HepG2 (cell line): ENCODE measurements at regions not wholly inside any gene's neighbourhood (a gene's known extent, or its start where the extent isn't known, plus 50 kb on each side); places are given as distances from the start of the nearest gene placed in this dataset.

ENCODE experiments used
- ATF3 ChIP-seq: sonication (generic); formaldehyde crosslinking; IDR thresholded peaks from 2 replicates; pipeline ENCODE4 v1.4.0; 2020; ENCODE audit warnings: missing genetic modification reagents
- MTF2 ChIP-seq: sonication (generic); formaldehyde crosslinking; IDR thresholded peaks from 2 replicates; pipeline ENCODE4 v1.5.0; 2020; ENCODE audit warnings: missing genetic modification reagents, borderline replicate concordance
- NFE2 ChIP-seq: sonication (generic); formaldehyde crosslinking; IDR thresholded peaks from 2 replicates; pipeline ENCODE4 v1.4.0; 2020; ENCODE audit warnings: missing genetic modification reagents
- NFE2L1 ChIP-seq: sonication (generic); formaldehyde crosslinking; IDR thresholded peaks from 2 replicates; pipeline ENCODE4 v1.4.0; 2020; ENCODE audit warnings: missing genetic modification reagents, mild to moderate bottlenecking, borderline replicate concordance
- ONECUT2 ChIP-seq: sonication (generic); formaldehyde crosslinking; IDR thresholded peaks from 2 replicates; pipeline ENCODE4 v1.4.0; 2020; ENCODE audit warnings: missing genetic modification reagents
- PRPF4 ChIP-seq: fragments of 200-400 bp; formaldehyde crosslinking; IDR thresholded peaks from 2 replicates; pipeline ENCODE4 v1.6.1; 2016; ENCODE audit warnings: low read length, low read depth; ENCODE audit not compliant: poor library complexity, severe bottlenecking
- TAF1 ChIP-seq: sonication (generic); formaldehyde crosslinking; IDR thresholded peaks from 2 replicates; pipeline ENCODE4 v1.4.0; 2020; ENCODE audit warnings: missing genetic modification reagents
- ZNF83 ChIP-seq: sonication (generic); formaldehyde crosslinking; IDR thresholded peaks from 2 replicates; pipeline ENCODE4 v1.4.0; 2020; ENCODE audit warnings: missing genetic modification reagents, mild to moderate bottlenecking, borderline replicate concordance
- TF ChIP-seq, protein P1 (sequence below), 2 experiments: sonication (generic) in 1 of 2; formaldehyde crosslinking in 1 of 2; IDR thresholded peaks; 2 replicates each; pipeline versions ENCODE4 v1.4.0 to v1.6.1; 2018 to 2020; ENCODE audit warnings: missing genetic modification reagents in 2 of 2, borderline replicate concordance in 1 of 2, low read depth in 1 of 2, mild to moderate bottlenecking in 1 of 2, missing biosample characterization in 1 of 2
- TF ChIP-seq, protein P2 (sequence below): sonication (generic); formaldehyde crosslinking; IDR thresholded peaks from 2 replicates; pipeline ENCODE4 v1.4.0; 2020; ENCODE audit warnings: missing genetic modification reagents

DNA sequence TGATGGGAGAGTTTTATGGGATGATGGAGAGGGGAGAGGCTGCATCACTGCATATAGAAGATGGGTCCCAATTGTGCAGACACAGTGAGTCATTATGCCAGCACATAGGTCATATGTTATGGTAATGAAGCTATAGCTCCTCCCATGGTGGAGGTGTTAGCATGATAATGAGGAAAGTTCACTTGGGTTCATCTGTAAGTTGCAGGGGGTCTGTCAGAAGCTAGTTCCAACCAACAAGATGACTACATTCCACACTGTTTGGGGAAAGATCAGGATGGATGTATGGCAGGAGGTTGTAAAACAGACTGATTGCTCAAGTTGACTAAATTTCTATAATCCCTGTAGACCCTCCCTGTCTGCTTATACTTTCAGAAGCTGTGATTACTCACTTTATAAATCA lies 561.3 kb downstream of the C12orf50 start:
- TF ChIP-seq, protein P1, sequence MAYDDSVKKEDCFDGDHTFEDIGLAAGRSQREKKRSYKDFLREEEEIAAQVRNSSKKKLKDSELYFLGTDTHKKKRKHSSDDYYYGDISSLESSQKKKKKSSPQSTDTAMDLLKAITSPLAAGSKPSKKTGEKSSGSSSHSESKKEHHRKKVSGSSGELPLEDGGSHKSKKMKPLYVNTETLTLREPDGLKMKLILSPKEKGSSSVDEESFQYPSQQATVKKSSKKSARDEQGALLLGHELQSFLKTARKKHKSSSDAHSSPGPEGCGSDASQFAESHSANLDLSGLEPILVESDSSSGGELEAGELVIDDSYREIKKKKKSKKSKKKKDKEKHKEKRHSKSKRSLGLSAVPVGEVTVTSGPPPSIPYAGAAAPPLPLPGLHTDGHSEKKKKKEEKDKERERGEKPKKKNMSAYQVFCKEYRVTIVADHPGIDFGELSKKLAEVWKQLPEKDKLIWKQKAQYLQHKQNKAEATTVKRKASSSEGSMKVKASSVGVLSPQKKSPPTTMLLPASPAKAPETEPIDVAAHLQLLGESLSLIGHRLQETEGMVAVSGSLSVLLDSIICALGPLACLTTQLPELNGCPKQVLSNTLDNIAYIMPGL (CRISPR knock-in tag; IDR thresholded peaks at IDR 0.05; ENCODE audit: borderline replicate concordance in 1 of 2, low read depth in 1 of 2): no peak
- TF ChIP-seq ZNF83 (no peak), PRPF4 (no peak), NFE2L1 (CRISPR knock-in tag) (no peak), MTF2 (CRISPR knock-in tag) (no peak), NFE2 (no peak), TAF1 (CRISPR knock-in tag) (no peak), ONECUT2 (CRISPR knock-in tag) (no peak), ATF3 (CRISPR knock-in tag) (no peak)
- TF ChIP-seq, protein P2, sequence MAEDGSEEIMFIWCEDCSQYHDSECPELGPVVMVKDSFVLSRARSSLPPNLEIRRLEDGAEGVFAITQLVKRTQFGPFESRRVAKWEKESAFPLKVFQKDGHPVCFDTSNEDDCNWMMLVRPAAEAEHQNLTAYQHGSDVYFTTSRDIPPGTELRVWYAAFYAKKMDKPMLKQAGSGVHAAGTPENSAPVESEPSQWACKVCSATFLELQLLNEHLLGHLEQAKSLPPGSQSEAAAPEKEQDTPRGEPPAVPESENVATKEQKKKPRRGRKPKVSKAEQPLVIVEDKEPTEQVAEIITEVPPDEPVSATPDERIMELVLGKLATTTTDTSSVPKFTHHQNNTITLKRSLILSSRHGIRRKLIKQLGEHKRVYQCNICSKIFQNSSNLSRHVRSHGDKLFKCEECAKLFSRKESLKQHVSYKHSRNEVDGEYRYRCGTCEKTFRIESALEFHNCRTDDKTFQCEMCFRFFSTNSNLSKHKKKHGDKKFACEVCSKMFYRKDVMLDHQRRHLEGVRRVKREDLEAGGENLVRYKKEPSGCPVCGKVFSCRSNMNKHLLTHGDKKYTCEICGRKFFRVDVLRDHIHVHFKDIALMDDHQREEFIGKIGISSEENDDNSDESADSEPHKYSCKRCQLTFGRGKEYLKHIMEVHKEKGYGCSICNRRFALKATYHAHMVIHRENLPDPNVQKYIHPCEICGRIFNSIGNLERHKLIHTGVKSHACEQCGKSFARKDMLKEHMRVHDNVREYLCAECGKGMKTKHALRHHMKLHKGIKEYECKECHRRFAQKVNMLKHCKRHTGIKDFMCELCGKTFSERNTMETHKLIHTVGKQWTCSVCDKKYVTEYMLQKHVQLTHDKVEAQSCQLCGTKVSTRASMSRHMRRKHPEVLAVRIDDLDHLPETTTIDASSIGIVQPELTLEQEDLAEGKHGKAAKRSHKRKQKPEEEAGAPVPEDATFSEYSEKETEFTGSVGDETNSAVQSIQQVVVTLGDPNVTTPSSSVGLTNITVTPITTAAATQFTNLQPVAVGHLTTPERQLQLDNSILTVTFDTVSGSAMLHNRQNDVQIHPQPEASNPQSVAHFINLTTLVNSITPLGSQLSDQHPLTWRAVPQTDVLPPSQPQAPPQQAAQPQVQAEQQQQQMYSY (CRISPR knock-in tag): no peak
